Right lobe of liver (tissue), 6 donors: ENCODE measurements at regions not wholly inside any gene's neighbourhood (a gene's known extent, or its start where the extent isn't known, plus 50 kb on each side); places are given as distances from the start of the nearest gene placed in this dataset.
"Not testable (repeated sequence)": the region's sequence is repeated elsewhere in the genome, so short reads cannot be mapped to it uniquely, and the experiment has no call there.

ENCODE experiments used
- ATAC-seq, 4 donors: fragments of 200-7000 bp; cut with Tn5 transposase; one replicate each; pipeline ENCODE4 v1.9.1; 2020; ENCODE audit warnings: mild to moderate bottlenecking in 4 of 4, moderate library complexity in 4 of 4
- DNase-seq, 3 donors: peaks; one replicate each; pipeline ENCODE4 v3.0.0-alpha.2; 2020
- H3K27ac ChIP-seq, 3 donors: fragments of 200-600 bp; one replicate each; pipeline ENCODE4 v1.8.0; 2022
- H3K27me3 ChIP-seq, 2 donors: fragments of 200-600 bp; one replicate each; pipeline ENCODE4 v1.8.0; 2022
- H3K36me3 ChIP-seq, 4 donors: fragments of 200-600 bp; sonication (generic) in 1 of 4; one replicate each; pipeline versions ENCODE4 v1.5.1 to v1.8.0; 2017 to 2022; ENCODE audit warnings: control low read depth in 1 of 4
- H3K4me1 ChIP-seq, 4 donors: fragments of 200-600 bp; sonication (generic) in 1 of 4; one replicate each; pipeline versions ENCODE4 v1.5.1 to v1.8.0; 2017 to 2022; ENCODE audit warnings: control low read depth in 1 of 4
- H3K4me3 ChIP-seq, 3 donors: fragments of 200-600 bp; one replicate each; pipeline ENCODE4 v1.8.0; 2022
- H3K9me3 ChIP-seq, 4 donors: fragments of 200-600 bp; sonication (generic) in 1 of 4; one replicate each; pipeline versions ENCODE4 v1.5.1 to v1.8.0; 2017 to 2022; ENCODE audit warnings: control low read depth in 1 of 4
- CTCF ChIP-seq, 4 donors: fragments of 200-600 bp in 3 of 4; fragments of 450-650 bp in 1 of 4; IDR thresholded peaks; one replicate each; pipeline versions ENCODE4 v1.5.1 to v1.8.0; 2016 to 2022; ENCODE audit warnings: antibody characterized with exemption in 4 of 4, mild to moderate bottlenecking in 2 of 4
- POLR2A ChIP-seq: fragments of 450-650 bp; IDR thresholded peaks from one replicate; pipeline ENCODE4 v1.6.1; 2017; ENCODE audit warnings: antibody characterized with exemption, mild to moderate bottlenecking
- WGBS: methylation state at CpG from one replicate; pipeline ENCODE4 v1.1.6; 2018; ENCODE audit warnings: low coverage, low lambda C conversion rate; ENCODE audit not compliant: insufficient coverage; ENCODE audit errors: missing lambda C conversion rate; 5-methylcytosine and 5-hydroxymethylcytosine counted together
- intact Hi-C, 2 donors: fragments of 100-400 bp; cut with DNase I; formaldehyde crosslinking; loops; one replicate each; pipeline versions ENCODE4 v1.11.2 to v1.14.1; 2022
- donor health status: DM: no; HTN: yes; CAD: no.
- donor health status: DM: no; HTN: no; CAD: no.
- donor health status: DM: no; HTN: no; CAD: no.
- donor health status: DM: no; HTN: yes; CAD: no.
- donor health status: DM: no; HTN: yes; CAD: no.

DNA sequence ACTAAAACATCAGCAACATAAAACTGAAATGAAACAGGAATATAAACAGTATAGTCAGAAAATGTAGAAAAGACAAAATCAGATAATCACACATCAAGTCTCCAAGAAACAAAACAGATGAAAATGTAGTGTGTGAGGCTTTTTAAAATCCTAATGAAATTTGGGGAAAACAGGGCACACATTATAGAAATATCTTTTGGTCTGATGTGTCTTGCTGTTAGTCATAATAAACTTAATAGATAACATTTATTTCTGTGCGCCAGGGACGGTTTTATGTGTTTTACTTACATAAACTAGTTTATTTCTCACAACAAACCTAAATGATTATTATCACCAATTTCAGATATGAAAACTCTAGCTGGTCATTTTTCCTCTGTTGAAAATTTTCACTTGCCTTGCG, 293.9 kb upstream of the GATB start:
- TF ChIP-seq POLR2A (no peak), CTCF (IDR thresholded peaks at IDR 0.05) (no peak)
- no peaks in the 10 kb centered on the region for H3K9me3 ChIP-seq
- DNase-seq (no peak), ATAC-seq (no peak)
- 36% methylated on average over 3 of the region's 3 CpGs for WGBS
- intact Hi-C loops = no loop called here
- H3K27ac ChIP-seq = no peak overlapping the region
- H3K4me1 ChIP-seq = no peaks in the 10 kb centered on the region
- H3K36me3 ChIP-seq = no peaks in the 10 kb centered on the region
- H3K4me3 ChIP-seq = no peak overlapping the region
- H3K27me3 ChIP-seq = no peaks in the 10 kb centered on the region

DNA sequence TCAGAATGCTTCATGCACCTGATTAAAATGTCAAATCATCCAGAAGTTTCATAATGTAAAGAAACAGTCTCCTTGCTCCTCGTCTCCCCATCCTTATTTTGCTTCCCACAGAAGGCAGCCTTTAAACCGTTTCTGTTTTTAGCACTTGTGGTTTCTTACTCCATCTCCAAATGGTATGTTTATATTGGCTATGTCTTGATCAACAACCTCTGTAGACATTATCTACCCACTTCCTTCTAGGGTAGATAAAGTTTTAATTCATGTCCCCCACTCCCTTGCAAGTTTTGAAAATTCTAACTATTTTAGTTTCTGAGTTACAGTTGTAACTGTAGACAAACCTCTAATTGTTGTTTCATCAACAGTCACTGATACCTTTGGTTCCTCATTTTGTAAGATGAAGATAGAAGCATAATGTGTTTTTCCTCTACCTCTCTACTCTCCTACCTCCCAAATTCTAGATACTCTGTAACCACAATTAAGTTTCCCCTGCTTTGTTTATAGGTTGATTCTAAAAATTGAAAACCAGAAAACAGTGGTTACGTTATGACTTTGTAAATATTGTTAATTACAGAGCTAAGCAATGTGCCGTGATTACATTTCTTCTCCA, 291.7 kb upstream of the GATB start:
- Histone ChIP-seq H3K9me3 (no peaks in the 10 kb centered on the region), H3K27me3 (no peaks in the 10 kb centered on the region), H3K4me3 (no peak overlapping the region), H3K27ac (no peak overlapping the region), H3K4me1 (no peaks in the 10 kb centered on the region), H3K36me3 (no peaks in the 10 kb centered on the region)
- WGBS = 29% methylated on average over 4 of the region's 4 CpGs
- TF ChIP-seq CTCF (IDR thresholded peaks at IDR 0.05) (no peak), POLR2A (no peak)
- DNase-seq = no peak
- intact Hi-C loops = no loop called here
- no peak for ATAC-seq

GRCh38 chr4:152051332-152051731, 290.5 kb upstream of the GATB start:
- intact Hi-C loops, H3K27ac ChIP-seq, H3K36me3 ChIP-seq, ATAC-seq, H3K9me3 ChIP-seq, H3K4me3 ChIP-seq, DNase-seq, H3K27me3 ChIP-seq, H3K4me1 ChIP-seq: not testable (repeated sequence)
- 74% methylated on average over 8 of the region's 15 CpGs for WGBS

GRCh38 chr4:152050106-152050505, 289.3 kb upstream of the GATB start:
- H3K4me3 ChIP-seq = no peak overlapping the region
- peaks cover 0 to 13% of the 10 kb centered on the region in 2 donors for H3K27me3 ChIP-seq
- H3K9me3 ChIP-seq = no peaks in the 10 kb centered on the region
- WGBS = 33% methylated on average over 1 of the region's 3 CpGs
- intact Hi-C loops = no loop called here
- peaks cover 0 to 5% (median 0%) of the 10 kb centered on the region in 4 donors for H3K4me1 ChIP-seq
- no peak for TF ChIP-seq CTCF (IDR thresholded peaks at IDR 0.05)
- TF ChIP-seq POLR2A = no peak
- DNase-seq (no peak), ATAC-seq (no peak)
- no peak overlapping the region for H3K27ac ChIP-seq
- H3K36me3 ChIP-seq = no peaks in the 10 kb centered on the region

DNA sequence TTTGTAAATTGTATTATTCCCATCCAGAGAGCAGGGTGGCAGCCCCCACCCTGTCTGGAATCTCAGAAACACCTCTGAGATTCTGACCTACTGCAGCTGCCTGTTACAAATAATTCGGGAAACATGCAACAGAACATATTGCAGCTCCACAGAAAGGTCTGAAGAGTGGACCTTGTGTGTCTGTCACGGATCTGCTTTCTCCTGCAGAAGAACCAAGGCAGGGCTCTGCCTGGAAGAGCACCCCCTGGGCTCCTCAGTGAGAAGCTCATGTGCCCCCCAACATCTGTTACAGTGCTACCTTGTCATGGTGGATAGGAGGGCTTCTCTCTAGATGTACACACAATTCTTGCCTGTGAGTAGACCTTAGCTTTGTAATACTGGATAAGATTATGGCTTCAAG, 286.6 kb upstream of the GATB start:
- intact Hi-C loops = no loop called here
- Histone ChIP-seq H3K36me3 (no peaks in the 10 kb centered on the region), H3K27me3 (peaks cover 0 to 16% of the 10 kb centered on the region in 2 donors), H3K4me1 (peaks cover 0 to 5% (median 0%) of the 10 kb centered on the region in 4 donors), H3K4me3 (no peak overlapping the region), H3K9me3 (no peaks in the 10 kb centered on the region), H3K27ac (no peak overlapping the region)
- 67% methylated on average over 2 of the region's 2 CpGs for WGBS
- ATAC-seq = no peak
- DNase-seq = no peak
- TF ChIP-seq POLR2A (no peak), CTCF (IDR thresholded peaks at IDR 0.05) (no peak)
